ENCODE measurements at regions not wholly inside any gene's neighbourhood (a gene's known extent, or its start where the extent isn't known, plus 50 kb on each side); places are given as distances from the start of the nearest gene placed in this dataset.

GRCh38 chr2:147068071-147068470 lies 776.8 kb upstream of the ACVR2A start:
- Histone ChIP-seq H3K4me3 (ENCODE audit: insufficient read depth in 1 of 2, low read depth in 1 of 2, low read length in 2 of 2) (no peak overlapping the region), H2BK5ac (ENCODE audit: low read depth, low read length, poor library complexity, severe bottlenecking) (no peak overlapping the region), H3K18ac (ENCODE audit: low read depth in 1 of 2, low read length in 2 of 2) (no peak overlapping the region), H2AK5ac (ENCODE audit: low read length, severe bottlenecking) (no peak overlapping the region), H4K8ac (ENCODE audit: low read length) (no peak overlapping the region), H3K4me2 (ENCODE audit: low read length, poor library complexity, severe bottlenecking) (no peak overlapping the region), H3K4ac (ENCODE audit: low read depth in 1 of 2, low read length in 2 of 2) (no peak overlapping the region), H3K14ac (ENCODE audit: low read length in 2 of 2) (no peak overlapping the region), H3K27ac (ENCODE audit: low read length, poor library complexity, severe bottlenecking) (no peak overlapping the region), H2BK120ac (ENCODE audit: low read depth, low read length) (no peak overlapping the region), H2AFZ (ENCODE audit: low read depth, low read length) (no peak overlapping the region), H3K9ac (ENCODE audit: low read length) (no peak overlapping the region), H3K23ac (ENCODE audit: low read length in 2 of 2) (no peak overlapping the region), H4K91ac (ENCODE audit: low read length) (no peak overlapping the region), H2BK15ac (ENCODE audit: low read depth, poor library complexity, severe bottlenecking) (no peak overlapping the region), H3K4me1 (ENCODE audit: control insufficient read depth, insufficient read depth, low read depth, low read length) (no peaks in the 10 kb centered on the region), H3K36me3 (ENCODE audit: control insufficient read depth in 1 of 2, insufficient read depth in 2 of 2, low read depth in 1 of 2, low read length in 2 of 2) (no peaks in the 10 kb centered on the region), H3K79me1 (replicated peaks; ENCODE audit: low read length, poor library complexity, severe bottlenecking) (no peaks in the 10 kb centered on the region), H3K27me3 (ENCODE audit: control insufficient read depth in 1 of 2, insufficient read depth in 1 of 2, low read length in 2 of 2) (no peaks in the 10 kb centered on the region), H3K9me3 (ENCODE audit: control insufficient read depth, low read length) (no peaks in the 10 kb centered on the region), H2BK12ac (ENCODE audit: low read length in 2 of 2) (no peak overlapping the region)
- DNase-seq: no peak
- 70% methylated on average over 1 of the region's 2 CpGs for WGBS

GRCh38 chr2:147067136-147067535 lies 777.7 kb upstream of the ACVR2A start:
- H2AFZ ChIP-seq (ENCODE audit: low read depth, low read length): no peak overlapping the region
- H3K36me3 ChIP-seq (ENCODE audit: control insufficient read depth in 1 of 2, insufficient read depth in 2 of 2, low read depth in 1 of 2, low read length in 2 of 2): no peaks in the 10 kb centered on the region
- DNase-seq: no peak
- H4K91ac ChIP-seq (ENCODE audit: low read length): no peak overlapping the region
- no peak overlapping the region for H4K8ac ChIP-seq (ENCODE audit: low read length)
- no peak overlapping the region for H3K4me3 ChIP-seq (ENCODE audit: insufficient read depth in 1 of 2, low read depth in 1 of 2, low read length in 2 of 2)
- no peak overlapping the region for H2BK120ac ChIP-seq (ENCODE audit: low read depth, low read length)
- no peak overlapping the region for H3K9ac ChIP-seq (ENCODE audit: low read length)
- H3K4me2 ChIP-seq (ENCODE audit: low read length, poor library complexity, severe bottlenecking): no peak overlapping the region
- H3K27ac ChIP-seq (ENCODE audit: low read length, poor library complexity, severe bottlenecking): no peak overlapping the region
- no peak overlapping the region for H3K4ac ChIP-seq (ENCODE audit: low read depth in 1 of 2, low read length in 2 of 2)
- H3K9me3 ChIP-seq (ENCODE audit: control insufficient read depth, low read length): no peaks in the 10 kb centered on the region
- no peaks in the 10 kb centered on the region for H3K79me1 ChIP-seq (replicated peaks; ENCODE audit: low read length, poor library complexity, severe bottlenecking)
- H2BK5ac ChIP-seq (ENCODE audit: low read depth, low read length, poor library complexity, severe bottlenecking): no peak overlapping the region
- no CpG with 5 or more reads among the region's 1 CpG for WGBS
- no peaks in the 10 kb centered on the region for H3K4me1 ChIP-seq (ENCODE audit: control insufficient read depth, insufficient read depth, low read depth, low read length)
- no peak overlapping the region for H2AK5ac ChIP-seq (ENCODE audit: low read length, severe bottlenecking)
- H3K18ac ChIP-seq (ENCODE audit: low read depth in 1 of 2, low read length in 2 of 2): no peak overlapping the region
- no peak overlapping the region for H2BK12ac ChIP-seq (ENCODE audit: low read length in 2 of 2)
- H3K23ac ChIP-seq (ENCODE audit: low read length in 2 of 2): no peak overlapping the region
- H3K14ac ChIP-seq (ENCODE audit: low read length in 2 of 2): no peak overlapping the region
- H3K27me3 ChIP-seq (ENCODE audit: control insufficient read depth in 1 of 2, insufficient read depth in 1 of 2, low read length in 2 of 2): no peaks in the 10 kb centered on the region
- H2BK15ac ChIP-seq (ENCODE audit: low read depth, poor library complexity, severe bottlenecking): no peak overlapping the region

- no peak for DNase-seq
- Histone ChIP-seq H3K4me1 (ENCODE audit: control insufficient read depth, insufficient read depth, low read depth, low read length) (no peaks in the 10 kb centered on the region), H3K18ac (ENCODE audit: low read depth in 1 of 2, low read length in 2 of 2) (no peak overlapping the region), H3K23ac (ENCODE audit: low read length in 2 of 2) (no peak overlapping the region), H3K4me3 (ENCODE audit: insufficient read depth in 1 of 2, low read depth in 1 of 2, low read length in 2 of 2) (no peak overlapping the region), H3K79me1 (replicated peaks; ENCODE audit: low read length, poor library complexity, severe bottlenecking) (no peaks in the 10 kb centered on the region), H4K91ac (ENCODE audit: low read length) (no peak overlapping the region), H3K4me2 (ENCODE audit: low read length, poor library complexity, severe bottlenecking) (no peak overlapping the region), H3K27ac (ENCODE audit: low read length, poor library complexity, severe bottlenecking) (no peak overlapping the region), H2AFZ (ENCODE audit: low read depth, low read length) (no peak overlapping the region), H2AK5ac (ENCODE audit: low read length, severe bottlenecking) (no peak overlapping the region), H2BK15ac (ENCODE audit: low read depth, poor library complexity, severe bottlenecking) (no peak overlapping the region), H3K9ac (ENCODE audit: low read length) (no peak overlapping the region), H3K9me3 (ENCODE audit: control insufficient read depth, low read length) (no peaks in the 10 kb centered on the region), H3K27me3 (ENCODE audit: control insufficient read depth in 1 of 2, insufficient read depth in 1 of 2, low read length in 2 of 2) (no peaks in the 10 kb centered on the region), H2BK5ac (ENCODE audit: low read depth, low read length, poor library complexity, severe bottlenecking) (no peak overlapping the region), H2BK12ac (ENCODE audit: low read length in 2 of 2) (no peak overlapping the region), H3K36me3 (ENCODE audit: control insufficient read depth in 1 of 2, insufficient read depth in 2 of 2, low read depth in 1 of 2, low read length in 2 of 2) (no peaks in the 10 kb centered on the region), H3K4ac (ENCODE audit: low read depth in 1 of 2, low read length in 2 of 2) (no peak overlapping the region), H3K14ac (ENCODE audit: low read length in 2 of 2) (no peak overlapping the region), H4K8ac (ENCODE audit: low read length) (no peak overlapping the region), H2BK120ac (ENCODE audit: low read depth, low read length) (no peak overlapping the region)
- WGBS: no CpG with 5 or more reads among the region's 1 CpG
These were observed 782.8 kb upstream of the ACVR2A start for GRCh38 chr2:147062073-147062472.

- no CpG with 5 or more reads among the region's 1 CpG for WGBS
- H2BK5ac ChIP-seq (ENCODE audit: low read depth, low read length, poor library complexity, severe bottlenecking): no peak overlapping the region
- H2BK15ac ChIP-seq (ENCODE audit: low read depth, poor library complexity, severe bottlenecking): no peak overlapping the region
- H3K4me3 ChIP-seq (ENCODE audit: insufficient read depth in 1 of 2, low read depth in 1 of 2, low read length in 2 of 2): no peak overlapping the region
- no peak overlapping the region for H2AK5ac ChIP-seq (ENCODE audit: low read length, severe bottlenecking)
- H2BK120ac ChIP-seq (ENCODE audit: low read depth, low read length): no peak overlapping the region
- H2AFZ ChIP-seq (ENCODE audit: low read depth, low read length): no peak overlapping the region
- H3K4ac ChIP-seq (ENCODE audit: low read depth in 1 of 2, low read length in 2 of 2): no peak overlapping the region
- no peaks in the 10 kb centered on the region for H3K79me1 ChIP-seq (replicated peaks; ENCODE audit: low read length, poor library complexity, severe bottlenecking)
- H3K27me3 ChIP-seq (ENCODE audit: control insufficient read depth in 1 of 2, insufficient read depth in 1 of 2, low read length in 2 of 2): no peaks in the 10 kb centered on the region
- H3K9ac ChIP-seq (ENCODE audit: low read length): no peak overlapping the region
- no peaks in the 10 kb centered on the region for H3K4me1 ChIP-seq (ENCODE audit: control insufficient read depth, insufficient read depth, low read depth, low read length)
- H3K9me3 ChIP-seq (ENCODE audit: control insufficient read depth, low read length): no peaks in the 10 kb centered on the region
- H4K91ac ChIP-seq (ENCODE audit: low read length): no peak overlapping the region
- H3K14ac ChIP-seq (ENCODE audit: low read length in 2 of 2): no peak overlapping the region
- no peak overlapping the region for H2BK12ac ChIP-seq (ENCODE audit: low read length in 2 of 2)
- no peak overlapping the region for H3K18ac ChIP-seq (ENCODE audit: low read depth in 1 of 2, low read length in 2 of 2)
- no peak overlapping the region for H4K8ac ChIP-seq (ENCODE audit: low read length)
- DNase-seq: no peak
- no peak overlapping the region for H3K23ac ChIP-seq (ENCODE audit: low read length in 2 of 2)
- H3K4me2 ChIP-seq (ENCODE audit: low read length, poor library complexity, severe bottlenecking): no peak overlapping the region
- no peak overlapping the region for H3K27ac ChIP-seq (ENCODE audit: low read length, poor library complexity, severe bottlenecking)
- H3K36me3 ChIP-seq (ENCODE audit: control insufficient read depth in 1 of 2, insufficient read depth in 2 of 2, low read depth in 1 of 2, low read length in 2 of 2): no peaks in the 10 kb centered on the region
These were observed 783.6 kb upstream of the ACVR2A start for GRCh38 chr2:147061269-147061668.
